Stimulated activated naive CD8-positive, alpha-beta T cell treated with anti-CD3 and anti-CD28 coated beads, Interleukin-15, Interleukin-2, amounts not matched to agents 100 U/mL and 50 U/mL, for 24 hours (primary cell): ENCODE measurements at regions not wholly inside any gene's neighbourhood (a gene's known extent, or its start where the extent isn't known, plus 50 kb on each side); places are given as distances from the start of the nearest gene placed in this dataset.
A peak's percentile ranks its signal among the peaks of the same experiment; 100 is the strongest.

Experiments used
- ATAC-seq: fragments of 150-1000 bp; cut with Tn5 transposase; one replicate; pipeline ENCODE4 v1.10.0; 2021
- DNase-seq: peaks from one replicate; pipeline ENCODE4 v3.0.0; 2021

DNA sequence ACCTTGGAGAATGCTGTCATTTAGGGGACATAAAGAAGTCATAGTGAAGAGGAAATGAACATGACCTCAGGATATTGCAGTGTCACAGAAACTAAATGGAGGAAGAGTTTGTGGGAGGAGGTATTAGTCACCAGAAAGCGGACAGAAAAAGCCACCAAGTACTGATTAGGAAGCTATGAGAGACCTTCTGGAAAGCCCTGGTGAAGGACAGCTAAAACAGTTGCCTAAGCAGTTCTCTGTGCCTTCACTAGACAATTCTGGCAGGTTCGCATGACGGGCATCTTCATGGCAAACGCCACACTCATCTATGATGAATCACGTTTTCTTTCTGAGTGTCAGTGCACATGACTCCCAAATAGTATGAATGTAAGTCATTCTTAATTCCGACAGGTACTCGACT, 325.8 kb downstream of the C11orf87 start:
- peak; percentile 46 for ATAC-seq

DNA sequence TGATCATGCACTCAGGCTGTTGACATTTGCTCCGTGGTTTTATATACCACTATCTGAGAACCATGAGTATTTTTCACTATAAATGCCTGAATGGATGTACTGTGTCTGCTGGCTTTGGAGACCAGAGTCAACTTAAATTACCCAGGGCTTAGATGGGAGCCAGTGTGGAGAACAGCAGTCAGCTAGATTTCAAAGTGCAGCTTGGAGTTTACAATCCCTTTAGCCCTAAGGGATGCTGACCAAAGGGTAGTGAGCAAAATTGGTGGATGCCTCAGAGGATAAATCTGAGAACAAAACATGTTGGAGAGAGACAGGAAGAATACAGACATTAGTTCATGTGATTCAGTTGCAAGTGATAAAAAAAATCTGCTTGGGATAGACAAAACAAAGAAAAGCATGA, 327.5 kb downstream of the C11orf87 start:
- ATAC-seq (no peak), DNase-seq (no peak)

More for the DNA sequence above, 325.8 kb downstream of the C11orf87 start:
- no peak for DNase-seq

GRCh38 chr11:109750964-109751363, 329.0 kb downstream of the C11orf87 start:
- ATAC-seq (no peak), DNase-seq (no peak)

DNA sequence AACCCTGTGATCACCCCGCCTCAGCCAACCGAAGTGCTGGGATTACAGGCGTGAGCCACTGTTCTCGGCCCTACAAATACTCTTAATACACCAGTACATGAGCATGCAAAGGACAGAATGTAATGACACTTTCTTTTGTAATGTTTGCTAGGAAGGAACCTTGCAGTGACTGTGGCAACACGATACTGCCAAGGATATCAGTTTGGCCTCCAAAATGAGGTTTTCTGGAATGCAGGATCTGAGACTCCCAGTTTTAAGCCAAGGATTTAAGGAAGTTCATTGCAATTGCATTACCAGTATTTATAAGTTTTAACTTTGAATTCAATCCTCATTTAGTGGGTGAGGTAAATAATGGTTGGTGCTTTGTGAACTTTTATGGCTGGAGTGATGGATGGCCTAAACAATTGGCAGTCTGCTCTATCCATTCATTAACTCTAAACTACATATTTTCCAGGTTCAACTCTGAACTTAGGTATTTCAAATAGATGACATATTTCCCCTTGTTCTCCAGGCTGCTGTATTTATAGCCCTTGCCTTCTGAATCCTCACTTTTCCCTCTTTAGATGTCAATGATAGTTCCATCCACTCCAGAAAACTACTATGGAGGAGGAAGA, 330.3 kb downstream of the C11orf87 start:
- ATAC-seq (no peak), DNase-seq (no peak)

DNA sequence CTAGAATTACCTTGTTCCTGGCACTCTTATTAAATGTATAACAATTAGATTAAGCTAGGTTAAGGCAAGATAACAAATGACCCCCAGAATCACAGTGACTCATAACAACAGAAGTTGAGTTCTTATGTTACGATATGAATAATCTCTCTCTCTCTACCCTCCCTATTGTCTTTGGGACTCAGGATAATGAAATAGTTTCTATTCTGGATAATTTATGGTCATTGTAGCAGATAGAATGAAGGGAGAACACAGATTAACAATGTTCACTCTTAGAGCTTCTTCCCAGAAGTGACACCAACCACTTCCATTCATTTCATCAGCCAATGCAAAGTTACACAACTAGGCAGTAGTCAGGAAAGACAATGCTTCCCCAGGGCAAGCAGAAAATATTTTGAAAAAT, 334.5 kb downstream of the C11orf87 start:
- ATAC-seq (no peak), DNase-seq (no peak)

DNA sequence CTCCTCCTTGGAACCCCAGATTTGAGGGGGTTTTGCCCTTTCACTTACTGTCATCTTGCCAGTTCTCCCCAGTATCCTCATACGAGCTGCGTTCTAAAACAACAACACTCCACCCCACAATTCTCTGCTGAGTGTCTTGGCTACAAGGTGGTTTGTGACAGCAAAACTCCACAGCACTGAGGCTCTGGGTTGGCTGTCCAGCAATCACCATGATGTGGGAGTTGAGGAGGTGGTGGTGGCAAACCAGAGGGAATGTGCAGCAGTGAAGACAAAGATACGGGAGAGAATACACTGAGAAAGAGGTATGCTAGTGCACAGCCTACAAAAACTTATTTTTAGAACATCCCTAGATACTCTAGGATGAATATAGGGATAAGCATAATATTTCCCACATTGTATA, 335.0 kb downstream of the C11orf87 start:
- DNase-seq: no peak
- ATAC-seq: no peak

- no peak for ATAC-seq
- DNase-seq: no peak
These were observed 330.6 kb upstream of the ZC3H12C start for GRCh38 chr11:109762546-109762945.

DNA sequence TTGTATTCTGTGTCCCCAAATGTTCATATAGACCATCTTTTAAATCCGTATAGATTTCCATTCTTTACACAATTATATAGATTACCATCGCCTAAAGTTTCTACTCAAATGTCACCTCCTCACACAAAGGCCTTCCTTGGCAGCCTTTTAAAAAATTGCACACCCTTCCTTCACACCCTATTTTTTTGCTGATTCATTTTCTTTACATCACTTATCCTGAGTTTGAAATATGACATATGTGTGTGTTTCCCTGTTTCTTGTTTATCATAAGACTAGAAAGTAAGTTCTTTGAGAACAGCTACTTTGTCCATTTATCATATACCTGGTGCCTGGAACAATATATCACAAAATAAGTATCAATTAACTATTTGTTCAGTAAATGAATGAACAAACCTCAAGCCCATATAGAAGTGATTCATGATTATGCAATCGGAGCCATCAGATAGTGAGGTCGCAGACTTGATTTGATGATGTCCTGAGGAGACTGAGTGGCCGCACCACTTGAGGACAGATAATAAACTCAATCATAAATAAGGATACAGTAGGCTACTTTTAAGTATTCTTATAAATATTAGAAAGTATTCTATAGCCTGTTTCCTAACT, 327.4 kb upstream of the ZC3H12C start:
- ATAC-seq: no peak
- DNase-seq: no peak

GRCh38 chr11:109769858-109770257, 323.3 kb upstream of the ZC3H12C start:
- DNase-seq: no peak
- no peak for ATAC-seq

GRCh38 chr11:109770323-109770722, 322.9 kb upstream of the ZC3H12C start:
- ATAC-seq: no peak
- no peak for DNase-seq

GRCh38 chr11:109772892-109773291, 320.3 kb upstream of the ZC3H12C start:
- DNase-seq (no peak), ATAC-seq (no peak)

GRCh38 chr11:109775686-109776085, 317.5 kb upstream of the ZC3H12C start:
- no peak for ATAC-seq
- DNase-seq: no peak

GRCh38 chr11:109783014-109783413, 310.2 kb upstream of the ZC3H12C start:
- DNase-seq (no peak), ATAC-seq (no peak)

GRCh38 chr11:109783840-109784239, 309.4 kb upstream of the ZC3H12C start:
- ATAC-seq (no peak), DNase-seq (no peak)

- no peak for ATAC-seq
- DNase-seq: no peak
These were observed 308.7 kb upstream of the ZC3H12C start for GRCh38 chr11:109784536-109784935.

DNA sequence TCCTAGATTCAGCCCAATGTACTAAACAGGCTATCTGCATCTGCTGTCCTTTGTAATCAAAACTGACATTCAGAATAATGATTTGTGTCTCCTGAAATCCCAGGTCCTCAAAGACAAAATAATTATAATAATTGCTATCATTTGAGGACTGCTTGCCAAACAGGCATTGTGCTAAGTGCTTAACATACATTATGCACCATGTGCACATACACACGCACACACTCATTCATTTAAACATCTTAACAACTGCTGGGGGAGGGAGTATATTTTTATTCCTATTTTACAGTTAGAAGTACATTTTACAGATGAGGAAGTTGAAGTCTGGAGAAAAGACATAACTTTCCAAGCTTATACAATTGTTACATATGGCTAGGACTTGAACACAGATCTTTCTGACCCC, 308.0 kb upstream of the ZC3H12C start:
- DNase-seq (no peak), ATAC-seq (no peak)

DNA sequence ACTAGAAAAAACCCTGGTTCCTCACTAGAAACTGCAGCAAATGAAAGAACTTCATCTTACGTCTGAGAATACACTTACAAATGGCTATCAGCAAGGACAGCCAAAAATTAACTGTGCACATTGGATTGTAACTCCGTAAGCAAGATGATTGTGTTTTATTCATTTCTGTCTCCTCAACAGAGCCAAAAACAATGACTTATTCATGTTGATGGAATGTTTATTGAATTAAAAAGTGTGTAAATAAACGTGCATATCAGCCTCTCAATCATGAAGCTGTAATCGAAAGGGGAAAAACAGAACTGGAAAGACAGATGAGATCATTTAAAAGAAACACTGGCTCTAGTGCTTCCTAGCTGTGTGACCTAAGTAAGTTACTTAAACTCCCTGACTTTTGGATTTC, 307.5 kb upstream of the ZC3H12C start:
- DNase-seq (no peak), ATAC-seq (no peak)

GRCh38 chr11:109788948-109789490, 304.2 kb upstream of the ZC3H12C start:
- ATAC-seq (no peak), DNase-seq (no peak)

- ATAC-seq (no peak), DNase-seq (no peak)
These were observed 303.3 kb upstream of the ZC3H12C start for GRCh38 chr11:109789901-109790300.

- DNase-seq (no peak), ATAC-seq (no peak)
These were observed 301.9 kb upstream of the ZC3H12C start for GRCh38 chr11:109791337-109791736.

DNA sequence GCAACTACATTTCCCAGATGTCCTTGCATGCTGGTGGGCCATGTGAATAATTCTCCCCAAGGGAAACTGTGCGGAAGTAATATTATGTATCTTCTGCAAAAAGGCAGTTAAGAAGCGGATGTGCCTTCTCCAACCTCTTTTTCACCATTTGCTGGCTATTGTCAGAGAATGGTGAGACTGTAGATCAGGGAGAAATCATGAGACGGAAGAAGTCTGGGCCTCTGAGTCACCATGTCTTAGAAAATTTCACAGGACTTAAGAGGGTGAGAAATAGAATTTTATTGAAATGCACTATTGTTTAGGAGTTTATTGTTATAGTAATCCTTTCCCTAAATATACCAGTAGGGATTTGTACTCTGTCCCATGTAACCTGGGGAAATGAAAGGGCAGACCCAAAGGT, 298.7 kb upstream of the ZC3H12C start:
- no peak for DNase-seq
- no peak for ATAC-seq

- ATAC-seq (no peak), DNase-seq (no peak)
These were observed 298.0 kb upstream of the ZC3H12C start for GRCh38 chr11:109795234-109795633.

GRCh38 chr11:109796253-109796652, 296.9 kb upstream of the ZC3H12C start:
- no peak for ATAC-seq
- DNase-seq: no peak

DNA sequence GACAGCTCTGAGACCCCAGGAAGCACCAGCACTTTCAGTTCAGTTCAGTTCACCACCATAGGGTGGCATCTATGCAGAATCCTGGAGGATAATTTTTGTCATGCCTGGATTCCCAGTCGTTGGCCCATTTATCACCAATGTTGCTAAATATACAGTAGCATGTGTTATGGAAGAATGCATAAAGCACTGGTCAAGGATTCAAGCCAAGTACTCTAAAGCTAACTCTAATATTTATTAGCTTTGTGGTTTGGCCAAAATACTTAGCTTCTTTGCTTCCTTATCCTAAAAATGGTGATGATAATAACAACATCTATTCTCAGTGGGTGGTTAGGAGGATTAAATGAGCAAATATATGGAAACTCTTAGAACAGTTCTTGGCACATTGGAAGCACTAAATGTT, 294.7 kb upstream of the ZC3H12C start:
- ATAC-seq: no peak
- no peak for DNase-seq
